ENCODE measurements at regions not wholly inside any gene's neighbourhood (a gene's known extent, or its start where the extent isn't known, plus 50 kb on each side); places are given as distances from the start of the nearest gene placed in this dataset.

DNA sequence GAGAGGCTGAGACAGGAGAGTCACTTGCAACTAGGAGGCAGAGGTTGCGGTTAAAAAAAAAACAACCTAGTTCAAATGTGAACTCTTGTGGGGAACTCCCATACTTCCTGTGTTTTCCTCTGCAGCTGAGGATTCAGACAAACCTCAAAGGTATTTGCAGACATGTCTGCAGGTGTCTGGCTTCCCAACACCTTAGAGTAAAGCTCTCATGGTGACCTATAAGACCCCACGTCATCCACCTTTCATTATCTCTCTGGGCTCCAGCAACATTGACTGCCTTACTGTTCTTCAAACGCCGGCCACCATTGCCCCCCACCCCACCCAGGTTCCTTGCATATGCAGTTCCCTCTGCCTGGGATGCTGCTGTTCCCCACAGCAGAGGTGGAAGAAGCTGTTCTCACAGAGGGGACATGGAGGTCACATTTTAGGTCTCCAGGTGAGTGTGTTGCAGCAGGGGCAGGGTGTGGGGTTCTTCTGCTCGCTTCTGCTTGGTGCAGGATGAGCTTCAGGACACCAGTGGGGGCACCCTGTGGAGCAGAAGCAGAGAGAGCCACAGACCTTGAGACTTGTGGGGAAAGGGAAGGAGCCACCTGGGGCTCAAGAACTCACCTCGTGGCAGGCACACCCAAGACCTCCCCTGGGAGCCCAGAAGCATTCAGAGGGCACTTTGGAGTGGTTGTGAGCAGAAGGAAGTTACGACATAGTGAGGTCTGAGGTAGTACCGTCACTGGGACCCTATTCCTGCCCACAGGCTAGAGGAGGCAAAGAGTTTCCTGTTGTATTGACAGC is 203.2 kb downstream of the CSNK2A3 start:
- Histone ChIP-seq H3K4me1 (replicated peaks in 1 of 4; ENCODE audit: control insufficient read depth in 3 of 4, insufficient read depth in 4 of 4, low read length in 3 of 4) (no peaks in the 10 kb centered on the region; a peak in 1 of 7 replicates), H3K79me2 (ENCODE audit: control insufficient read depth in 1 of 2, insufficient read depth in 2 of 2, low read length in 2 of 2) (no peaks in the 10 kb centered on the region), H2BK5ac (ENCODE audit: low read depth, low read length) (no peak overlapping the region), H3K9me3 (ENCODE audit: insufficient read depth in 2 of 2, low read depth in 1 of 2, low read length in 1 of 2) (no peaks in the 10 kb centered on the region), H3K27me3 (replicated peaks in 1 of 4; ENCODE audit: control insufficient read depth in 3 of 4, extremely low read depth in 1 of 4, insufficient read depth in 3 of 4, low read length in 3 of 4) (no peaks in the 10 kb centered on the region; a peak in 1 of 7 replicates), H2AFZ (ENCODE audit: low read length) (no peak overlapping the region), H3K36me3 (ENCODE audit: control insufficient read depth in 2 of 4, insufficient read depth in 4 of 4, low read length in 3 of 4) (no peaks in the 10 kb centered on the region), H2BK120ac (replicated peaks; ENCODE audit: low read depth, low read length) (no peak overlapping the region), H3K9ac (replicated peaks in 1 of 4; ENCODE audit: extremely low read depth in 1 of 4, low read depth in 3 of 4, low read length in 3 of 4) (no peak overlapping the region), H2BK15ac (ENCODE audit: low read length) (no peak overlapping the region), H4K91ac (replicated peaks; ENCODE audit: insufficient read length, low read length) (no peak overlapping the region), H3K79me1 (ENCODE audit: low read depth, low read length) (no peaks in the 10 kb centered on the region), H3K4ac (replicated peaks; ENCODE audit: insufficient read length, low read depth, low read length) (no peak overlapping the region), H3K18ac (ENCODE audit: extremely low read depth, low read length) (no peak overlapping the region), H3K23ac (ENCODE audit: insufficient read length) (no peak overlapping the region), H4K8ac (ENCODE audit: extremely low read depth, insufficient read depth, low read length) (no peak overlapping the region), H4K20me1 (replicated peaks in 1 of 2; ENCODE audit: control insufficient read depth in 1 of 2, insufficient read depth in 2 of 2, low read length in 2 of 2) (no peaks in the 10 kb centered on the region), H3K23me2 (ENCODE audit: low read depth, low read length) (no peaks in the 10 kb centered on the region; the same call in 1 of the 2 replicates), H3K56ac (replicated peaks; ENCODE audit: insufficient read length, low read depth, low read length) (no peak overlapping the region), H3K14ac (ENCODE audit: insufficient read length) (no peak overlapping the region), H2BK12ac (ENCODE audit: low read depth, low read length) (no peak overlapping the region), H3K4me3 (ENCODE audit: extremely low read depth in 1 of 4, insufficient read depth in 2 of 4, low read depth in 3 of 4, low read length in 4 of 4) (no peak overlapping the region), H3K4me2 (ENCODE audit: insufficient read depth in 1 of 2, low read depth in 2 of 2, low read length in 2 of 2) (no peak overlapping the region), H4K5ac (ENCODE audit: insufficient read length, low read depth, low read length) (no peak overlapping the region), H2AK5ac (ENCODE audit: low read depth, low read length) (no peak overlapping the region), H3K27ac (ENCODE audit: low read depth, low read length) (no peak overlapping the region), H2BK20ac (ENCODE audit: low read length) (no peak overlapping the region)
- CTCF ChIA-PET (ENCODE audit: partially characterized antibody) = interaction anchor here (0.5 to 4.2 kb wide), 9 partner anchors 12 to 157 kb away, joined by 3 to 35 read pairs (median 3); no protein-coding TSS in a partner anchor
- FAIRE-seq (no peak), DNase-seq (ENCODE audit: low read depth in 1 of 2, low spot score in 2 of 2) (no peak)
- 95% methylated on average over 7 of the region's 8 CpGs; no CpG with 5 or more reads in 1 of the 2 experiments for WGBS, 2 experiments (ENCODE audit: extremely low coverage in 1 of 2, insufficient coverage in 1 of 2, insufficient read length in 1 of 2, insufficient replicate concordance in 2 of 2, low coverage in 1 of 2, low lambda C conversion rate in 2 of 2, missing lambda C conversion rate in 1 of 2)
- POLR2A ChIA-PET (ENCODE audit: partially characterized antibody) = no interaction called here
- TF ChIP-seq, protein P1, sequence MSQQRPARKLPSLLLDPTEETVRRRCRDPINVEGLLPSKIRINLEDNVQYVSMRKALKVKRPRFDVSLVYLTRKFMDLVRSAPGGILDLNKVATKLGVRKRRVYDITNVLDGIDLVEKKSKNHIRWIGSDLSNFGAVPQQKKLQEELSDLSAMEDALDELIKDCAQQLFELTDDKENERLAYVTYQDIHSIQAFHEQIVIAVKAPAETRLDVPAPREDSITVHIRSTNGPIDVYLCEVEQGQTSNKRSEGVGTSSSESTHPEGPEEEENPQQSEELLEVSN (IDR thresholded peaks at IDR 0.05) = no peak
- TF ChIP-seq BCL11A (IDR thresholded peaks at IDR 0.05; ENCODE audit: low read depth in 2 of 2, low read length in 2 of 2) = no peak
- TF ChIP-seq PHF8 (conservative IDR thresholded peaks at IDR 0.05; ENCODE audit: low read depth, low read length) = no peak
- no peak for TF ChIP-seq GABPA (IDR thresholded peaks at IDR 0.05; ENCODE audit: borderline replicate concordance, insufficient read depth, low read length)
- TF ChIP-seq CBX8 (IDR thresholded peaks at IDR 0.05; ENCODE audit: borderline replicate concordance, low read depth, low read length) = no peak
- no peak for TF ChIP-seq HDAC6 (IDR thresholded peaks at IDR 0.05; ENCODE audit: low read depth, low read length)
- no peak for TF ChIP-seq ZNF274 (IDR thresholded peaks at IDR 0.05; ENCODE audit: borderline replicate concordance, extremely low read depth, low read length)
- no peak for TF ChIP-seq TAF7 (optimal IDR thresholded peaks at IDR 0.05; ENCODE audit: borderline replicate concordance, low read depth, low read length)
- no peak for TF ChIP-seq FOSL1 (IDR thresholded peaks at IDR 0.05; ENCODE audit: insufficient read depth, low read depth, low read length)
- TF ChIP-seq ASH2L (IDR thresholded peaks at IDR 0.05; ENCODE audit: low read length) = no peak
- TF ChIP-seq RXRA (IDR thresholded peaks at IDR 0.05; ENCODE audit: insufficient read depth, low read depth, low read length) = no peak
- no peak for TF ChIP-seq SP4 (IDR thresholded peaks at IDR 0.05; ENCODE audit: low read length)
- no peak for TF ChIP-seq BRCA1 (IDR thresholded peaks at IDR 0.05; ENCODE audit: low read depth, low read length)

Measured in H1 (cell line).